DMS53 (cell line): ENCODE measurements at regions not wholly inside any gene's neighbourhood (a gene's known extent, or its start where the extent isn't known, plus 50 kb on each side); places are given as distances from the start of the nearest gene placed in this dataset.

Experiments used
- DNase-seq: peaks from one replicate; lab custom pipeline; 2025; lab: John Stamatoyannopoulos, UW

- DNase-seq: no peak
These were observed 145.1 kb upstream of the CCN2 start for GRCh38 chr6:132096245-132096644.

GRCh38 chr6:132089173-132089572 is 138.0 kb upstream of the CCN2 start:
- DNase-seq: no peak

- DNase-seq: no peak
These were observed 137.0 kb upstream of the CCN2 start for GRCh38 chr6:132088150-132088549.

- no peak for DNase-seq
These were observed 136.2 kb upstream of the CCN2 start for GRCh38 chr6:132087391-132087790.

GRCh38 chr6:132085731-132086130 is 134.6 kb upstream of the CCN2 start:
- no peak for DNase-seq

- DNase-seq: no peak
These were observed 133.8 kb upstream of the CCN2 start for GRCh38 chr6:132084811-132085509.

GRCh38 chr6:132082421-132082820 is 131.2 kb upstream of the CCN2 start:
- DNase-seq: no peak

- DNase-seq: no peak
These were observed 130.2 kb upstream of the CCN2 start for GRCh38 chr6:132081338-132081737.

GRCh38 chr6:132079286-132079685 is 128.1 kb upstream of the CCN2 start:
- no peak for DNase-seq

- DNase-seq: no peak
These were observed 125.3 kb upstream of the CCN2 start for GRCh38 chr6:132076452-132076851.

GRCh38 chr6:132072831-132073230 is 121.7 kb upstream of the CCN2 start:
- DNase-seq: no peak

- no peak for DNase-seq
These were observed 121.1 kb upstream of the CCN2 start for GRCh38 chr6:132072271-132072670.

GRCh38 chr6:132070356-132070755 is 119.2 kb upstream of the CCN2 start:
- peak; percentile 82 for DNase-seq

GRCh38 chr6:132068766-132069165 is 117.6 kb upstream of the CCN2 start:
- DNase-seq: no peak

GRCh38 chr6:132067286-132067685 is 116.1 kb upstream of the CCN2 start:
- peak; percentile 63 for DNase-seq

GRCh38 chr6:132065556-132065955 is 114.4 kb upstream of the CCN2 start:
- peak; percentile 52 for DNase-seq

- no peak for DNase-seq
These were observed 112.6 kb upstream of the CCN2 start for GRCh38 chr6:132063738-132064137.

- no peak for DNase-seq
These were observed 112.0 kb upstream of the CCN2 start for GRCh38 chr6:132063204-132063603.

- DNase-seq: no peak
These were observed 111.5 kb upstream of the CCN2 start for GRCh38 chr6:132062626-132063025.

- no peak for DNase-seq
These were observed 110.2 kb upstream of the CCN2 start for GRCh38 chr6:132061381-132061780.

GRCh38 chr6:132060591-132060990 is 109.4 kb upstream of the CCN2 start:
- DNase-seq: peak; percentile 68

- no peak for DNase-seq
These were observed 107.8 kb upstream of the CCN2 start for GRCh38 chr6:132058975-132059374.

- no peak for DNase-seq
These were observed 103.4 kb upstream of the CCN2 start for GRCh38 chr6:132054525-132054924.

- DNase-seq: no peak
These were observed 102.3 kb upstream of the CCN2 start for GRCh38 chr6:132053511-132053910.
